GM18868 (cell line): ENCODE measurements at regions not wholly inside any gene's neighbourhood (a gene's known extent, or its start where the extent isn't known, plus 50 kb on each side); places are given as distances from the start of the nearest gene placed in this dataset.

ENCODE experiments used
- ATAC-seq: cut with Tn5 transposase; IDR thresholded peaks from one replicate; pipeline ENCODE4 v1.9.1; 2021; ENCODE audit warnings: mild to moderate bottlenecking, moderate library complexity; ENCODE audit not compliant: unreplicated experiment

- no peak for ATAC-seq
These were observed 59.8 kb upstream of the FHIT start for GRCh38 chr3:61311044-61311443.

- ATAC-seq = no peak
These were observed 64.6 kb upstream of the FHIT start for GRCh38 chr3:61315871-61316270.

GRCh38 chr3:61323094-61323493 is 71.8 kb upstream of the FHIT start:
- no peak for ATAC-seq

GRCh38 chr3:61331929-61332552 is 80.8 kb upstream of the FHIT start:
- ATAC-seq = no peak

GRCh38 chr3:61333192-61333961 is 82.1 kb upstream of the FHIT start:
- no peak for ATAC-seq

- ATAC-seq = no peak
These were observed 83.5 kb upstream of the FHIT start for GRCh38 chr3:61334783-61335182.

GRCh38 chr3:61340931-61341461 is 89.7 kb upstream of the FHIT start:
- no peak for ATAC-seq

GRCh38 chr3:61343543-61343942 is 92.3 kb upstream of the FHIT start:
- no peak for ATAC-seq

GRCh38 chr3:61345020-61345419 is 93.8 kb upstream of the FHIT start:
- no peak for ATAC-seq

- ATAC-seq = no peak
These were observed 96.7 kb upstream of the FHIT start for GRCh38 chr3:61347981-61348380.

- ATAC-seq = no peak
These were observed 98.5 kb upstream of the FHIT start for GRCh38 chr3:61349717-61350116.

- ATAC-seq = no peak
These were observed 99.6 kb upstream of the FHIT start for GRCh38 chr3:61350782-61351309.

GRCh38 chr3:61352306-61352705 is 101.1 kb upstream of the FHIT start:
- no peak for ATAC-seq

GRCh38 chr3:61353382-61353781 is 102.1 kb upstream of the FHIT start:
- ATAC-seq = no peak

- ATAC-seq = peak; percentile 48
These were observed 103.4 kb upstream of the FHIT start for GRCh38 chr3:61354604-61355003.

GRCh38 chr3:61356685-61357084 is 105.4 kb upstream of the FHIT start:
- no peak for ATAC-seq

- ATAC-seq = no peak
These were observed 106.7 kb upstream of the FHIT start for GRCh38 chr3:61357902-61358301.

- peak; percentile 94 for ATAC-seq
These were observed 107.1 kb upstream of the FHIT start for GRCh38 chr3:61358364-61358763.

GRCh38 chr3:61360297-61360965 is 109.2 kb upstream of the FHIT start:
- no peak for ATAC-seq

GRCh38 chr3:61369678-61370077 is 118.4 kb upstream of the FHIT start:
- no peak for ATAC-seq

GRCh38 chr3:61371123-61371522 is 119.9 kb upstream of the FHIT start:
- peak; percentile 81 for ATAC-seq

GRCh38 chr3:61372723-61373122 is 121.5 kb upstream of the FHIT start:
- ATAC-seq = no peak
